ENCODE measurements at regions not wholly inside any gene's neighbourhood (a gene's known extent, or its start where the extent isn't known, plus 50 kb on each side); places are given as distances from the start of the nearest gene placed in this dataset.
"Not testable (repeated sequence)": the region's sequence is repeated elsewhere in the genome, so short reads cannot be mapped to it uniquely, and the experiment has no call there.

GRCh38 chr20:29516847-29517246 is 1740.6 kb upstream of the DEFB115 start:
- not testable (repeated sequence) for DNase-seq (ENCODE audit: low read depth in 2 of 2, low spot score in 1 of 2)

- DNase-seq (ENCODE audit: low read depth in 2 of 2, low spot score in 1 of 2): not testable (repeated sequence)
Measured at GRCh38 chr20:29519610-29520241, 1737.7 kb upstream of the DEFB115 start.

DNA sequence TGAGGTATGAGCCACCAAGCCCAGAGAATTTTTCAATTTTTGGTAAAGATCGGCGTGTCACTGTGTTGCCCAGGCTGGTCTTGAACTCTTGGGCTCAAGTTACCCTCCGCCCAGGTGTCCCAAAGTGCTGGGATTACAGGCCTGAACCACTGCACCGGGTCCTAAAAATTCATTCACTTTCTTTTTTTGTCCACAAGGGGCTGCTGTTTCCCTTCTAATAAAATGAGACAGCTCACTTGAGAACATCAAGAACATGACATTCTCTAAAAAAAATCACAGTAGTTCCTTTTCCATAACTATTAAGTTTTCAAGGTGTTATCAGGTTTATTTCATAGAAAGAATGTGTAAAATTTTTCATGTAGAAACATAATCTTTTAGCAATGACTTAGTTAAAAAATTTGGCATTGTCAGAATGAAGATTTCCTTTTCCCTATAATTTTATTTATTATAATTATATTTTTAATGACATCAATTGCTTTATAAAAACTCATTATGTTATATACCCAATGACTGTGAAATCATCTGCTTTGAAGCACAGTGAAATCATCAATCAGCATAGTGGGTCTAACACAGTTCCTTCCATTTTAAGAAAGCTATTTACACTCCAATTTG is 1723.8 kb upstream of the DEFB115 start:
- DNase-seq (ENCODE audit: low read depth in 2 of 2, low spot score in 1 of 2): not testable (repeated sequence)

DNA sequence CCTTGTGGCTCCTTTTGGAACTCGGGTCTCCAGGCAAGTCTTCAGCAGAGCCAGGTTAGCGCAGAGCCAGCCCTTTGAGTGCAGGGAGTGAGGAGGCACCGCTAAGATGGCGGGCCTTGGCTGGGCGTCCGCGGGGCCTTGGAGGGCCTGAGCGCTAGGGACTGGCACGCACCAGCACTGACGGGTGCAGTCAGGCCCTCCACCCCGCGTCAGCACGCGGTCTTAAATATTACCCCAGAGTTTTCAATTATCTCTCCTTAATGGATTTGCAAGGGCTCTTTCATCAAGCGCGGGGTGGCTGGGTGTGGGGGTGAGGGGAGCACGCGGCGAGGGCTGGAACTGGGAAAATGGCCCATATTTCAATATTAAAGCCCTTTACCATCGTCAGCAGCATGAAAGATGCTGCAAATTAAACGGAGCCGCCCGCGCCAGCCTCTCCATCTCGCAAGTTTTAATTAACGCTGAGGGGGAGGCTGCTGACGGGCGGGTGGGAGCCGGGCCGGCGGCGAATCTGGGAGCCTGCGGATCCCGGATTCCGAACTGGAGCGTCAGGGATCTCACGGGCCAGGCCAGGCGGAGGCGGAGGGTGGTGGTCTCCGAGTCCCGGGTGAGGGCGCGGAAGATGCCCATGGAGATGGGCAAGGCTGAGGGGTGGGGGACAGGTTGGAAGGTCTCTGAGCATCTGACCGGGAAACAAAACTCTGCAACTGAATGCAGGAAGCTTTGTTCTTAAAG is 1690.4 kb upstream of the DEFB115 start:
- not testable (repeated sequence) for DNase-seq (ENCODE audit: low read depth in 2 of 2, low spot score in 1 of 2)

DNA sequence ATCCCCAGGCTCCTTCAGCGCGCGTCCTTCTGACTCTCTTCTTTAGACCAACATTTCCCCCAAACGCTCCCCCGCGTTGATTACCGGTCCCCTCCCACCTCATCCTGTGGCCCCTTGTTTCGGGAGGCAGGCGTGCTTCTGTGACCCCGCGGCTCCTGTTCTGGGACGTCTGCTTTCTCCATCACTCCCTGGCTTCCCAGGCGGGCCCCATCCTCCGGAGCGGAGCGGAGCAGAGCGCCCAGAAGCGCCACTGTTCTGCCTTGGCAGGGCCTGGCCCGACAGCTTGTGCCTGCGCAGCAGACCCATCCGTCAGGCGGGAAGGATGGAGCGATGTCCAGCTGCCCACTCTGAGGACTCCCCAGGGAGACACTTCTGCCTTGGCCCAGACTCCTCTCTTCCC is 1689.8 kb upstream of the DEFB115 start:
- not testable (repeated sequence) for DNase-seq (ENCODE audit: low read depth in 2 of 2, low spot score in 1 of 2)

DNA sequence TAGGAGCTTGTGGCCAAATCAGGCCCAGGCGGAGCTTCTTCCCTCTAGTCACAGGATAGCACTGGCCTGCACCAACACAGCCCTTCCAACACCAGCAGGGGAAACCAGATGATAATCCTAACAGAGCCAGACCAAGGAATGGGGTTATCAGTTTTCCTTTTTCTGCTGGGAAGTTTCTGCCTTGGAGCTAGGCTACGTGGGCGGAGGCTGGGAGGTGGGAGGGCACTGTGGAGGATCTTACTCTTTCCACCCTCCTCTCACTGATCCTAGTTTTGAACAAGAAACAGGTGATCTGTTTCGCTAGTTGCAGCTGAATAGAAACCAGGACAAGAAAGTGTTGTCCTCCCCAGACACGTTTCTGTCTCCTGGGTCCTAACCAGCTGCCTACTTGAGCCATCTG is 1687.3 kb upstream of the DEFB115 start:
- DNase-seq (ENCODE audit: low read depth in 2 of 2, low spot score in 1 of 2): not testable (repeated sequence)

- not testable (repeated sequence) for DNase-seq (ENCODE audit: low read depth in 2 of 2, low spot score in 1 of 2)
Measured at GRCh38 chr20:29589530-29589929, 1667.9 kb upstream of the DEFB115 start.

- DNase-seq (ENCODE audit: low read depth in 2 of 2, low spot score in 1 of 2): not testable (repeated sequence)
Measured at GRCh38 chr20:29604163-29604562, 1653.3 kb upstream of the DEFB115 start.

DNA sequence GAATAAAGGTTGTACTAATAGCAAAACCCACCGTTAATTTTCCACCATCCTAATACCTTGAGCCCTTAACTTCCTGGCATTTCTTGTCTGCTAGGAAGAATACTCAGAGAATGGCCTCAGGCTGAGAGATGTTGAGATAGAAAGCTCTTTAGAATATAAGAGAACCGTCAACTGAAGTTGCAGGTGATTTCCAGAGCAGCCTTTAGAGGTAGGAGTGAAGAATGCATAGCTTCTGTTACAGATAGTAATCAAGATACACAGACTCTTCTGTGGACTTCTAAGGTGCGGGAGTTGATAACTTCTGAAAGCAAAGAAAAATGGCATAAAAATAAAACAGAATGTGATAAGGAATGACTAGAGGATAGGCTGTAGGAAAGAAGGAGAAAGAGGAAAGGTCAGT is 1651.3 kb upstream of the DEFB115 start:
- DNase-seq (ENCODE audit: low read depth in 2 of 2, low spot score in 1 of 2): not testable (repeated sequence)

- not testable (repeated sequence) for DNase-seq (ENCODE audit: low read depth in 2 of 2, low spot score in 1 of 2)
Measured at GRCh38 chr20:29629395-29629794, 1628.1 kb upstream of the DEFB115 start.

Data from stimulated activated CD8-positive, alpha-beta memory T cell treated with anti-CD3 and anti-CD28 coated beads, Interleukin-4, amount 100 ng/mL, for 1 hour (primary cell).